Mesothelial cell of epicardium (in vitro differentiated cells): ENCODE measurements at regions not wholly inside any gene's neighbourhood (a gene's known extent, or its start where the extent isn't known, plus 50 kb on each side); places are given as distances from the start of the nearest gene placed in this dataset.

Source experiments
- DNase-seq, 2 experiments: peaks; one replicate each; pipeline ENCODE4 v3.0.0; 2021; ENCODE audit warnings: low spot score in 2 of 2; ENCODE audit not compliant: unreplicated experiment in 2 of 2
- H3K27ac Mint-ChIP-seq: 2 replicates; pipeline ENCODE4 v1.8.0; 2021; ENCODE audit warnings: mixed read lengths
- H3K27me3 Mint-ChIP-seq: 2 replicates; pipeline ENCODE4 v1.8.0; 2021; ENCODE audit warnings: low read depth, mixed read lengths
- H3K36me3 Mint-ChIP-seq: 2 replicates; pipeline ENCODE4 v1.8.0; 2021; ENCODE audit warnings: mixed read lengths
- H3K4me1 Mint-ChIP-seq: 2 replicates; pipeline ENCODE4 v1.8.0; 2021; ENCODE audit warnings: mixed read lengths
- H3K4me3 Mint-ChIP-seq: 2 replicates; pipeline ENCODE4 v1.8.0; 2021; ENCODE audit warnings: mild to moderate bottlenecking, moderate library complexity, mixed read lengths
- H3K9me3 Mint-ChIP-seq: 2 replicates; pipeline ENCODE4 v1.8.0; 2021; ENCODE audit warnings: mixed read lengths
- CTCF ChIP-seq: fragments of 200-600 bp; sonication (generic); IDR thresholded peaks from one replicate; pipeline ENCODE4 v1.5.0; 2021; ENCODE audit warnings: antibody characterized with exemption; ENCODE audit not compliant: unreplicated experiment

- Mint-ChIP-seq H3K36me3 (no peaks in the 10 kb centered on the region), H3K4me1 (peaks cover 34% of the 10 kb centered on the region)
- TF ChIP-seq CTCF, result no peak
Observed at GRCh38 chr6:109298605-109299264, 83.5 kb downstream of the CD164 start.

DNA sequence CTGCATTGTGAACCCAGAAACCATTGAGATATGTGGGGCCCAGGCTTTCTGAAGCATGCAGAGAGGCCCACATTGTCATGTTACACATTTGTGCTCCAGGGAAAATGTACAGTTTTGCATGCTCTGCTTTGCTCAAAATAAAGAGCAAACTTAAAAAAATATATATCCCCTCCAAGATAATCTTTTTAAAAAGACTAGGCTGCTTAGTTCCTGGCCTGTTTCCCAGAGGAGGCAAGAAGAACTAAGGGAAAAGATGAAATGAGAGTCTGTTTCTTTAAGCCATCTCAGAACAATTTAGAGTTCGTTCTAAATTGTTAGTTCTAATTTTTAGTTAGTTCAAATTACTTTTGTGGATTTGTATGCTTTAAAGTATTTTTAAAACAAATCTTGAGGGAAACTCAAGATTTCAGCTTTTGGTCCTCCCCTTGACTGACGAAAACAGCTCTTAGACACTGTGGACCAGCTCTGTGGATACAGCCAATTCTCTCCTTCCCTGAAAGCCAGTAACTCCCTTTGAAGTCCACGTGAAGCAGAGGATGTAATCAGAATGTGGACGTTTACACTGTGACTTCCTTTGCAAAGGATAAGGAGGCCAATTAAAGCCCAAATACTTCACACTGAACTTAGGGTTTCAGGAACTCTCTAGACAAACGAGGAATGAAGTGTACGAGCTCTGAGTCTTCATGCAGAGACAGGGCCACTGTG lies 84.7 kb downstream of the CD164 start:
- Mint-ChIP-seq H3K9me3 (no peaks in the 10 kb centered on the region), H3K27ac (peak overlapping the region; percentile 36), H3K4me3 (no peak overlapping the region), H3K36me3 (no peaks in the 10 kb centered on the region), H3K27me3 (no peaks in the 10 kb centered on the region), H3K4me1 (peaks cover 28% of the 10 kb centered on the region)
- no peak for TF ChIP-seq CTCF
- no peak for DNase-seq

More at GRCh38 chr6:109298605-109299264, 83.5 kb downstream of the CD164 start:
- H3K9me3 Mint-ChIP-seq, result no peaks in the 10 kb centered on the region
- no peak overlapping the region for H3K4me3 Mint-ChIP-seq
- H3K27me3 Mint-ChIP-seq, result no peaks in the 10 kb centered on the region
- no peak overlapping the region for H3K27ac Mint-ChIP-seq
- no peak for DNase-seq

GRCh38 chr6:109296971-109297372 lies 85.3 kb downstream of the CD164 start:
- DNase-seq, result no peak
- Mint-ChIP-seq H3K36me3 (no peaks in the 10 kb centered on the region), H3K27ac (peak overlapping the region; percentile 24), H3K27me3 (no peaks in the 10 kb centered on the region), H3K4me1 (peaks cover 28% of the 10 kb centered on the region), H3K4me3 (no peak overlapping the region), H3K9me3 (no peaks in the 10 kb centered on the region)
- no peak for TF ChIP-seq CTCF

DNA sequence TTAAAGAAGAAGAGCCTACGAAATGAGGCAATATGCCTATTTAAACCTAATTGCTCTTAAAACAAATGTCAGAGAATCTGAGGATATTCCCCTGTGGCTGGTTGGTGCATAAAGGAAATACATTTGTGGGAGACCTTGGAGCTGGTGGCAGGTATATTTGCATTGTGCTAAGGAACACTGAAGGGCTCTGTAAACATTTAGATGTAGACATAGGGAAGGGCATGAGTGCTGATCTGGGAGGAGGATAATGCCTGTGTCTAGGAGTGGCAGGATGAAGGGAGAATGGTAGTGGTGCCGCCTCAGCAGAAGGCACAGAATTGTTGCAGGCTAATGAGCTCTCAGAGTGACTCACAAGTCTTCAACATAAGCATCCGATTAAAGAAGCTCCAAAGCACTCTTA lies 85.8 kb downstream of the CD164 start:
- Mint-ChIP-seq H3K4me1 (peaks cover 28% of the 10 kb centered on the region), H3K27me3 (no peaks in the 10 kb centered on the region), H3K9me3 (no peaks in the 10 kb centered on the region), H3K27ac (no peak overlapping the region), H3K4me3 (no peak overlapping the region), H3K36me3 (no peaks in the 10 kb centered on the region)
- no peak for DNase-seq
- TF ChIP-seq CTCF, result no peak

- no peak for DNase-seq
- H3K27ac Mint-ChIP-seq, result no peak overlapping the region
- no peak overlapping the region for H3K4me3 Mint-ChIP-seq
- peaks cover 26% of the 10 kb centered on the region for H3K4me1 Mint-ChIP-seq
- no peaks in the 10 kb centered on the region for H3K36me3 Mint-ChIP-seq
- no peak for TF ChIP-seq CTCF
- H3K9me3 Mint-ChIP-seq, result no peaks in the 10 kb centered on the region
- H3K27me3 Mint-ChIP-seq, result no peaks in the 10 kb centered on the region
Observed at GRCh38 chr6:109295774-109296156, 86.5 kb downstream of the CD164 start.
